SU-DHL-6 (cell line): ENCODE measurements at regions not wholly inside any gene's neighbourhood (a gene's known extent, or its start where the extent isn't known, plus 50 kb on each side); places are given as distances from the start of the nearest gene placed in this dataset.

Experiments
- CTCF ChIP-seq: fragments of 200-600 bp; sonication (generic); IDR thresholded peaks from one replicate; pipeline ENCODE4 v1.5.1; 2017; ENCODE audit warnings: antibody characterized with exemption, mild to moderate bottlenecking, low read length, moderate library complexity; ENCODE audit not compliant: insufficient read depth, poor library complexity, severe bottlenecking
- EZH2phosphoT487 ChIP-seq: fragments of 200-600 bp; sonication (generic), shearing (Covaris generic); conservative IDR thresholded peaks from 2 replicates; pipeline ENCODE4 v1.6.1; 2018; ENCODE audit warnings: mild to moderate bottlenecking, antibody characterized with exemption, low read length, moderate library complexity, mixed read lengths

- TF ChIP-seq CTCF (no peak), EZH2phosphoT487 (no peak)
These were observed 655.0 kb upstream of the MGMT start for GRCh38 chr10:128812000-128812399.
